ENCODE measurements at regions not wholly inside any gene's neighbourhood (a gene's known extent, or its start where the extent isn't known, plus 50 kb on each side); places are given as distances from the start of the nearest gene placed in this dataset.

- DNase-seq, result no peak
- Histone ChIP-seq H3K36me3 (no peaks in the 10 kb centered on the region), H3K27ac (no peak overlapping the region), H3K27me3 (no peaks in the 10 kb centered on the region), H3K9me3 (no peaks in the 10 kb centered on the region), H3K4me3 (replicated peaks in 1 of 3) (no peak overlapping the region), H3K4me1 (peaks cover 0 to 9% of the 10 kb centered on the region in 2 donors)
- intact Hi-C loops (cut with DNase I), result no loop called here
- 82 to 89% methylated on average over 1 of the region's 1 CpG for WGBS, 2 donors
- TF ChIP-seq CTCF (IDR thresholded peaks at IDR 0.05) (no peak), POLR2A (IDR thresholded peaks at IDR 0.05) (no peak)
Measured at GRCh38 chr14:55772486-55772885, 192.5 kb downstream of the KTN1 start.

- no peak for DNase-seq
- H3K9me3 ChIP-seq, result no peaks in the 10 kb centered on the region
- intact Hi-C loops (cut with DNase I), result no loop called here
- H3K27me3 ChIP-seq, result no peaks in the 10 kb centered on the region
- H3K4me1 ChIP-seq, result peaks cover 0 to 9% of the 10 kb centered on the region in 2 donors
- 92 to 94% methylated on average over 1 of the region's 1 CpG for WGBS, 2 donors
- no peak overlapping the region for H3K4me3 ChIP-seq (replicated peaks in 1 of 3)
- TF ChIP-seq POLR2A (IDR thresholded peaks at IDR 0.05) (no peak), CTCF (IDR thresholded peaks at IDR 0.05) (no peak)
- H3K36me3 ChIP-seq, result no peaks in the 10 kb centered on the region
- no peak overlapping the region for H3K27ac ChIP-seq
Measured at GRCh38 chr14:55773312-55773711, 193.3 kb downstream of the KTN1 start.

- Histone ChIP-seq H3K4me1 (peaks cover 0 to 9% of the 10 kb centered on the region in 2 donors), H3K27ac (no peak overlapping the region), H3K9me3 (no peaks in the 10 kb centered on the region), H3K4me3 (replicated peaks in 1 of 3) (no peak overlapping the region), H3K36me3 (no peaks in the 10 kb centered on the region), H3K27me3 (no peaks in the 10 kb centered on the region)
- WGBS, 2 donors, result 88 to 94% methylated on average over 1 of the region's 1 CpG
- intact Hi-C loops (cut with DNase I), result no loop called here
- DNase-seq, result no peak
- TF ChIP-seq CTCF (IDR thresholded peaks at IDR 0.05) (no peak), POLR2A (IDR thresholded peaks at IDR 0.05) (no peak)
Measured at GRCh38 chr14:55773984-55774545, 194.1 kb downstream of the KTN1 start.

- no peak for DNase-seq
- TF ChIP-seq CTCF (IDR thresholded peaks at IDR 0.05), result no peak
- TF ChIP-seq POLR2A (IDR thresholded peaks at IDR 0.05), result no peak
- peaks cover 6 to 9% of the 10 kb centered on the region in 2 donors for H3K4me1 ChIP-seq
- no peaks in the 10 kb centered on the region for H3K36me3 ChIP-seq
- intact Hi-C loops (cut with DNase I), result no loop called here
- H3K9me3 ChIP-seq, result no peaks in the 10 kb centered on the region
- H3K4me3 ChIP-seq (replicated peaks in 1 of 3), result no peak overlapping the region
- no peaks in the 10 kb centered on the region for H3K27me3 ChIP-seq
- 71 to 85% methylated on average over 4 of the region's 4 CpGs for WGBS, 2 donors
- no peak overlapping the region for H3K27ac ChIP-seq
Measured at GRCh38 chr14:55777877-55778276, 197.9 kb downstream of the KTN1 start.

GRCh38 chr14:55780156-55780946, 200.3 kb downstream of the KTN1 start:
- no peak for TF ChIP-seq POLR2A (IDR thresholded peaks at IDR 0.05)
- TF ChIP-seq CTCF (IDR thresholded peaks at IDR 0.05), result no peak
- Histone ChIP-seq H3K27me3 (no peaks in the 10 kb centered on the region), H3K4me3 (replicated peaks in 1 of 3) (no peak overlapping the region), H3K36me3 (no peaks in the 10 kb centered on the region), H3K4me1 (peaks cover 6 to 9% of the 10 kb centered on the region in 2 donors), H3K27ac (peak overlapping the region in 1 of 3 donors; percentile 34), H3K9me3 (no peaks in the 10 kb centered on the region)
- peak; percentile 63 to 68 for DNase-seq
- intact Hi-C loops (cut with DNase I), result no loop called here
- 23 to 24% methylated on average over 8 of the region's 8 CpGs for WGBS, 2 donors

Measured in thyroid gland (tissue), 4 donors.